Upper lobe of left lung (tissue), 4 donors: ENCODE measurements at regions not wholly inside any gene's neighbourhood (a gene's known extent, or its start where the extent isn't known, plus 50 kb on each side); places are given as distances from the start of the nearest gene placed in this dataset.

Source experiments
- POLR2A ChIP-seq, 4 donors: fragments of 450-650 bp; IDR thresholded peaks; one replicate each; pipeline ENCODE4 v1.5.1; 2016 to 2017; ENCODE audit warnings: antibody characterized with exemption in 4 of 4, mild to moderate bottlenecking in 2 of 4
- POLR2AphosphoS5 ChIP-seq, 2 donors: sonication (generic); formaldehyde crosslinking; IDR thresholded peaks; one replicate each; pipeline ENCODE4 v1.5.1; 2017; ENCODE audit warnings: antibody characterized with exemption in 2 of 2
- TF ChIP-seq, protein P1 (sequence below), 6 experiments: fragments of 450-650 bp in 4 of 6; fragments of 200-600 bp in 2 of 6; sonication (generic) in 2 of 6; IDR thresholded peaks; one replicate each; pipeline ENCODE4 v1.5.1; 2016 to 2019; ENCODE audit warnings: antibody characterized with exemption in 6 of 6

GRCh38 chr2:59935005-59935404, 618.4 kb downstream of the BCL11A start:
- TF ChIP-seq, protein P1, sequence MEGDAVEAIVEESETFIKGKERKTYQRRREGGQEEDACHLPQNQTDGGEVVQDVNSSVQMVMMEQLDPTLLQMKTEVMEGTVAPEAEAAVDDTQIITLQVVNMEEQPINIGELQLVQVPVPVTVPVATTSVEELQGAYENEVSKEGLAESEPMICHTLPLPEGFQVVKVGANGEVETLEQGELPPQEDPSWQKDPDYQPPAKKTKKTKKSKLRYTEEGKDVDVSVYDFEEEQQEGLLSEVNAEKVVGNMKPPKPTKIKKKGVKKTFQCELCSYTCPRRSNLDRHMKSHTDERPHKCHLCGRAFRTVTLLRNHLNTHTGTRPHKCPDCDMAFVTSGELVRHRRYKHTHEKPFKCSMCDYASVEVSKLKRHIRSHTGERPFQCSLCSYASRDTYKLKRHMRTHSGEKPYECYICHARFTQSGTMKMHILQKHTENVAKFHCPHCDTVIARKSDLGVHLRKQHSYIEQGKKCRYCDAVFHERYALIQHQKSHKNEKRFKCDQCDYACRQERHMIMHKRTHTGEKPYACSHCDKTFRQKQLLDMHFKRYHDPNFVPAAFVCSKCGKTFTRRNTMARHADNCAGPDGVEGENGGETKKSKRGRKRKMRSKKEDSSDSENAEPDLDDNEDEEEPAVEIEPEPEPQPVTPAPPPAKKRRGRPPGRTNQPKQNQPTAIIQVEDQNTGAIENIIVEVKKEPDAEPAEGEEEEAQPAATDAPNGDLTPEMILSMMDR (IDR thresholded peaks at IDR 0.05) = no peak
- TF ChIP-seq POLR2A (IDR thresholded peaks at IDR 0.05) = no peak
- TF ChIP-seq POLR2AphosphoS5 (IDR thresholded peaks at IDR 0.05) = no peak
